ENCODE measurements at regions not wholly inside any gene's neighbourhood (a gene's known extent, or its start where the extent isn't known, plus 50 kb on each side); places are given as distances from the start of the nearest gene placed in this dataset.

GRCh38 chr18:78527984-78528383 lies 451.6 kb upstream of the SALL3 start:
- no peak for DNase-seq (ENCODE audit: low read depth)

DNA sequence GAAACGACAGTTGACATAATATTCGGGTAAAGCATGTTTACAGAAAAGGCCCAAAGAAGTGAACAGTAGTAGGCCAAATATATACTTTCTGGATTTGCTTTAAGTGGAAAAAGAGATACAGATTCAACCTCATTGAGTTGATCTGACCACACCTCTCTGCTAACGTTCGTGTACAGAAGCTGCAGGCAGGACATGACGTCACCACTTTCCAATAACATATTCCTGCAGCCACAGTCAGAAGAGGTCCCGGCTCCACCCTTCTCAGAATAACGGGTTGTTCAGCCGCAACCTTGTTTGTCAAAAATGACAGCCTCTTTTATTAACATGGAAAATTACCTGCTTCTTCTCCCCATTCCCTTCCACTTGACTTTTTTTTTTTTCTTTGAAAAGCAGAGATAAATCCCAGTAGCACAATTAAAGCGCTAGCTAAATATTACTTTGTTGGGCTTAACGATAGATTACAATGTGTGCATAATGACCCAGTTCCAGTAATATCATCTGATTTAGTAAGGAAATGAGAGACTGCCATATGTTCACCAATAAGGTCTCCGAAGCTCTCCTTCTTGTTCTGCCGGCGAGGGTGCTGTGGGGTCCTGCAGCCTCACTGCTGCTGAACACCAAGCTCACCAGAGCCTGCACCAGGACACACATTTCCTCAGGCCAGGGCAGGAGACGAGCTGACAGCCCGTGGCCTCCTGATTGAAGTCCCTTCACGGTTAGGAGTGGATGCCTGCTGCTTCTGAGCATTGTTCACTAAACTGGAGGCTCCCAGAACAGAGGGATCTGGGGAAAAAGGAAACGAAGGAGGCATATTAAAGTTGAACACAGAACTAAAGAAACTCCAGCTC lies 451.0 kb upstream of the SALL3 start:
- peak; percentile 70 for DNase-seq (ENCODE audit: low read depth)

- no peak for DNase-seq (ENCODE audit: low read depth)
Measured at GRCh38 chr18:78531637-78532036, 448.0 kb upstream of the SALL3 start.

DNA sequence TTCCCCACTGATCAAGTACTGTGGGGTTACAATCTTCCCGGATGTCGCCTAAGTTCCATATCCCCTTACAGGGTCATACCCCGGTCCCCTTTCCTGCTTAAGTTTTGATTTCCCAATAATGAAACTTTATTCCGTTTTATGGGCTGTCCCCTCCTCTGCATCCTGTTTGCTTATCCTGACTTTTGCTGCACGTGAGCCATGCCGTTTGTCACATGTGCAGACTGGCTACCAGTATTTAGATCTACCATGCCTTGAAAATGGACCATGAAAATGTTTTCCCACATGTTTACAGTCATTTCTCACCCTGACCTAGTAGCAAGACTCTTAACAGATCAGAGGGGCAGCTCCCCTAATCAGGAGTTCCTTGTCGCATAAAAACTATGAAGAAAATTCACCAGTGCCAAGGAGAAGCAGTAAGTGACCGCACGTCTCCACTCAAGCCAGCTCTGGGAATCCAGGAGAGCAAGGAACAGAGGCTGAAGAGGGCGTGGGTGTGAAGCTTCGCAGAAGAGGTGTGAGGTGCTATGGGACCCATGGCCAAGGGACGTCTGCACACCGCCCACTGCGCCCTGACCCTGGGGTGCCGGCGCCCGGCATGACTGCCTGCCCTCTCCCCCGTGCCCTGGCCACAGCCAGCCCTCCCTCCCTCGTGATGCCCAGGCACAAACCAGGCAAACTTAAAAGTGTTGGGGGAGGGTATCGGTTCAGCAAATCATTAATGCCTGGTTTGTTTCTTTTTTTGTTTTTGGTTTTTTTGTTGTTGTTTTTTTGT lies 440.8 kb upstream of the SALL3 start:
- peak; percentile 21 for DNase-seq (ENCODE audit: low read depth)

DNA sequence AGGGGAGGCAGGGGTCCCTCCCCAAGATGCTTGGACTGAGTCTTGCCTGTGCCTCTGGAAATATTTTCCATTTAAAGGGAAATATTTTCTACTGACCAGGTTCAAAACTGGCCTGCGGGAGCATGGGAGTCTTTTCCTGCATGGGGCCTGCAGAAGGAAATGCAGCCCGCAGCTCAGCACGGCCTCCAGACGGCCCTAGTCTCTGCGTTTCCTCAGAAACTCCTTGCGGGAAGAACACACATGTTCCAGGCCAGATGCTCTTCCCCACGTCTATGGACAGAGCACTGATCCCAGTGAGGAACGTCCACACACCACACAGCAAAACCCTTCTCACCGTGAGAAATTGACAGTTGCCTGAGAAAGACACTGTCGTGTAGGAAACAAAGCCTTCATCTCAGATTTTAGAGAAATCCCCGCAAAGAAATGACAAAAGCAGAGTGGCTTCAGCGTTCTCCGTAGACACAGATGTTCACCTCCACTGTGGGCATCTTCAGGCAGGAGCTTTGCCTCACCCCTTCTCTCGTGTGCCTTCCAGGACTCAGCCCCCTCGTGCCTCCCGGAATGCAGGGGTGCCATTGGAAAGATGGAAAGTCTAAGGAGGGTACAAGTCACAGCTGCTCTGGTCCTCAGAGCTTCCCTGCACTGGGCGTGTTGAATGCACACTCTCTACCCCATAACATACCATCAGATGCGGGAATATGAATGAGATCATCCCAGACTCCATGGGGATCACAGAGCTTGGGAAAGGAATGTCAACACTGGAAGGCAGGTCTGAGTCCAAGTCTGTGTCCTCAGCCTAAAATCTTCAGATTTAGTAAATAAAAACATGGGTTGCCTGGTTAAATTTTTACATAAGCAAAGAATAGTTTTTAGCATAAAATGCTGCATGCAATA lies 438.7 kb upstream of the SALL3 start:
- peak; percentile 47 for DNase-seq (ENCODE audit: low read depth)

GRCh38 chr18:78542204-78542603 lies 437.4 kb upstream of the SALL3 start:
- peak; percentile 84 for DNase-seq (ENCODE audit: low read depth)

DNA sequence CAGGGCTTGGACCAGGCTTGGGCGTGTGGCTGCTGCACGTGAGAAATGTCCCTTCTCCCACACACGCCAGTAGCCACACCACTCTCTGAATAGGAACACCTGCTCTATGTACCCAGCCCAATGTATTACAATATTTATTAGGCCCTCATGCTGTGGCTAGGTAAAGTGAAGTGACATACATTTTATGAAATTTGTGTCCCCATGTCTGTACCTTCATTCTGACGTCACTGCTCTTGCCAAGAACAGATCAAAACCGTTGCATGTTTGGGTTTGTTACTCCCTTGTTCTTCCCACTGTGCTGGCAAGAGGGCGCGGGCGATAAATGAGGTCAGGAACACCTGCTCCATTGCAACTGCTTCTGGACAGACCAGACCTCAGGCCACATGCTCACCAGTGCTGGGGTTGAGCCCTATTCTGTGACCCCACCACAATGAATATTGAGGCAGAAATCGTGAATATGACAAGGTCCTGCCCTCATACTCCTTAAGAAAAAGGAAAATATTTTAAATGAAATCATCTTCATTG lies 436.4 kb upstream of the SALL3 start:
- no peak for DNase-seq (ENCODE audit: low read depth)

DNA sequence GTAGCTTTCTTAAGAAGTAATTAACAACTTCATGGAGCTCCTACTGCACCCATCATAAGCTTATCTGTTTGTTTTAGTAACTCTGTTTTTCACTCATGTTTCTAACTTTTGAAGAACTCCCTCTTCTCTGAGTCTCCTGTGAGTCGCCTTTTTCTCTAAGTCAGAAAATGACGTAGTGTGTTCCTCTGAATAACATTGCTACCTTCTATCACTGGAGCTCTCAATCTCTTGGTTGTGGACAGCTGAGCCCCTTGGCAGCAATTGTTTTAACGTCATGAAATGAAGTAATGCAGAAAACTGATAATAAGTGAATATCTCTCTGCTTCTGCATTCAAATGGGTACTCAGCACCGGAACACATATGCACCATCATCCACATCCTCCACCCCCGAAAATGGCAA lies 433.3 kb upstream of the SALL3 start:
- no peak for DNase-seq (ENCODE audit: low read depth)

- DNase-seq (ENCODE audit: low read depth), result no peak
Measured at GRCh38 chr18:78547817-78548216, 431.8 kb upstream of the SALL3 start.

DNA sequence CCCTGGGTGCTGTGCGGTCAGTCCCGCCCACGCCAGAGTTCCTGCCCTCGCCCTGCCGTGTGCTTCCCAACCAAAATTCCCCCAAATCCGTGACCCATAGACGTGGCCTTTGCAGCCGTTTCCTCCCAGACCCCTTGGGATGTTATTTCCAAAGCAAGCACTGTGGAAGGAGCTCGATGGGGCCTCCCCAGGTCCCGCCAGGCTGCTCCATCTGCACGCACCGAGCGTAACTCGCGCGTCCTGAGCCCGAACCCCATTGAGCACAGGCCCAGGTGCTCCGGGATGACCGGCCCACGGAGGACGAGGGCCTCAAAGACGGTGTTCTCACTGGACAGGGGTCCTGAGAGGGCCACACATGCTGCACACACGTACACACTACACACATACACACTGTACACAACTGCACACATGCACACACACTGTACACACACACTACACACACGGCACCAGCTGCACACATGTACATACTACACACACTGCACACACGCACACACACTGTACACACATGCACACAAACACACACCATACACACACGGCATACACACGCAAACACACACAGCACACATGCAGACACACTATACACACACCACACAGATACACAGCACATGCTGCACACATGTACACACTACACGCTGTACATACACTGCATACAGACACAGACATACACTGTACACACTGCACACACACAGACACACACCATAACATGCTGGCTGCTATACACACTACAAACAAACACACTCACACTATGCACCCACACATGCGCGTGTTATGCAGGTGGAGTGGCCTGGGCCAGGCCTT lies 431.2 kb upstream of the SALL3 start:
- no peak for DNase-seq (ENCODE audit: low read depth)

DNA sequence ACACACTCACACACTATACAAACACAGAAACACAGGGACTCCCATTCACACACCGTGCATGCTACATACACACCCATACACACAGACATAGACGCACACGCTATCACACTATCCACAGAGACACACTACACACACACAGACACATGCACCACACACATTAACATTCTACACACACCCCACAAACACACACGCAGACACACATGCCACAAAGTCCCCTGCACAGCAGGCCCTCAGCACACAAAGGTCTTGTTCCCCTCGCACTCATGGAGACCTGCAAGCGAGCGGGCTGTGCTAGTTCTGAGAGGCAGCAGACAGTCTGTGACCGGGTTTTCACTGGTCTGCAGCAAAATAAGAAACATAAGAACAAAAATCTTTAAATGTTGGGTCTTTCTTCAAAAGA lies 429.6 kb upstream of the SALL3 start:
- DNase-seq (ENCODE audit: low read depth), result no peak

GRCh38 chr18:78554944-78555608 lies 424.5 kb upstream of the SALL3 start:
- no peak for DNase-seq (ENCODE audit: low read depth)

DNA sequence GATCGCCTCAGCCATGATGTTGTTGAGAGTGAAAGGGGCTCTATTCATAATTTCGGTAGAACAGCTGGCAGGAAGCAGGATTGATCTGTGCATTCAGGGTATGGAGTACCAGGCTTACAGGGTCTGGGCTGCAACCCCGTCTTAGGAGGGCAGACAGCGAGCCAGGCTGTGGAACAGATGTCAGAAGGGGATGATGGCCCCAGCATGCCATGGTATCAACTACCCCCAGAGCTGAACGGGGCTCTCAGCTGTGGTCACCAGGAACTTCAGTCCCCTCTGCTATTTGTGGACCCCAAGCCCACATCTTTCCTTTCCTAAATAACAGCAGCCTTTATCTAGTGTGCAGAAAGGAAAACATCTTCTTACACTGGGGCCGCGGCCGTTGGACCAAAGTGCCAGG lies 422.2 kb upstream of the SALL3 start:
- DNase-seq (ENCODE audit: low read depth), result no peak

DNA sequence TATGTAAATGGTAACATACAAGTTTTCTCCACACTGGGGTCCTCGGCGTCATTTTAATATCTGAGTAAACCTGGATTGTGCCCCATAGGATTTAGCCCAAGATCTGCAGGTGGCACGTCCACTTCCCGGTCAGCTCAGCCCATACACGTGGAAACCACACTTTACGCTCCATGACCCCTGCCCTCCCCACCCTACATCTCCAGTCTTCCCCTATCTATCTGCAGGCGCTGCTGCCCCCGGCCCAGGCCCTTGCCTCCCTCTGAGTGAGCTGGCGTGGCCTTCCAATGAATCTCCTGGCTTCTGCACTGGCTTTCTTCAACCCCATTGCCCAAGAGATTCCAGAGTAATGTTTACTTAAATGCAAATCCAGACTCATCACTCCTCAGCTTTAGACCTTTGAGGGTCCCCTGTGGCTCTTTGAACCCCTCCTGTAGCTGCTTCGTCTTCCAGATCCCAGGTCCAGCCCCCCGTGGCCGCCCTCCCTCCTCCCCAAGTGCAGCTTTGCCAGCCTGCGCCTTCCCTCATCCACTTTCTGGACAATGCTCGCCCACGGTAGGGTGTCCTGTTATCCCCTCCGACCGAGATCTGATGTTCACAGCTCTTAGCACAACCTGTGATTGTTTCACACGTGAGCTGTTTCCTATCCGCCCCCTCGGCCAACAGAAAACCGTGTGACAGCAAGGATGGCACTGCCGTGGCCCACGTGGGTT lies 421.4 kb upstream of the SALL3 start:
- DNase-seq (ENCODE audit: low read depth), result no peak

DNA sequence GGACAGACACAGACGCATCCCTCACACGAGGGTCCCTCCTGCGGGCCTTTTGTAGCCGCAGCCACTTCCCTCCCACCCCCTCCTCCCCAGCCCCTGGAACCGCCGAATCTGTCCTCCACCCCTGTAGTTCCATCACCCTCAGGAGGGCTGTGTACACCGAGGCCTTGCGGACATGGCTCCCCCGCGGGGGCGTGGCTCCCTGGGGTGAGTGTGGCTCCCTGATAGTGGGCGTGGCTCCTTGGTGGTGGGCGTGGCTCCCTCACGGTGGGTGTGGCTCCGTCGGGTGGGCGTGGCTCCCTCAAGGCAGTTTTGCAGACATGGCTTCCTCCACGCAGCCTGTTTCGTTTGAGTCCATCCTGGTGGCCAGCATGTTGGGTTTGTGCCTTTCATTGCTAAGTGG lies 420.7 kb upstream of the SALL3 start:
- peak; percentile 25 for DNase-seq (ENCODE audit: low read depth)

DNA sequence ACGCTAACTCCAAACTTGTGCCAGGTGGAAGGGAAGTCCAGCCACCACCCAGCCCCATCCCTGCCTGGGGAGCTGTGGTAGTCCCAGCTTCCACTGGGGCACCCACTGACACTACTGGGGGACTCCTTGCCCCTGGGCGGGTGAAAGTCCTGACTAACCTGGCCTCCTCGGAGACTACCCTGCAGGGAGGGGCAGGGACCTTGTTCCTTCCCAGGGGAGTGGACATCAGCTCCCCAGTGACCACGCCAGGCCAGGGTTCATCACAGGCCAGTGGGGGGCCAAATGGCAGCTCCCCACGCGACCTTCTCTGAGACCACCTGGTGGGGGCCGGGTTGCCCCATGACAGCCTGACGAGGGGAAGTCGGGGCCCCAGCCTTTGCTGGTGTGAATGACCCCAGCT lies 420.0 kb upstream of the SALL3 start:
- no peak for DNase-seq (ENCODE audit: low read depth)

GRCh38 chr18:78561757-78562510 lies 417.7 kb upstream of the SALL3 start:
- peak; percentile 59 for DNase-seq (ENCODE audit: low read depth)

- no peak for DNase-seq (ENCODE audit: low read depth)
Measured at GRCh38 chr18:78562531-78562961, 417.1 kb upstream of the SALL3 start.

DNA sequence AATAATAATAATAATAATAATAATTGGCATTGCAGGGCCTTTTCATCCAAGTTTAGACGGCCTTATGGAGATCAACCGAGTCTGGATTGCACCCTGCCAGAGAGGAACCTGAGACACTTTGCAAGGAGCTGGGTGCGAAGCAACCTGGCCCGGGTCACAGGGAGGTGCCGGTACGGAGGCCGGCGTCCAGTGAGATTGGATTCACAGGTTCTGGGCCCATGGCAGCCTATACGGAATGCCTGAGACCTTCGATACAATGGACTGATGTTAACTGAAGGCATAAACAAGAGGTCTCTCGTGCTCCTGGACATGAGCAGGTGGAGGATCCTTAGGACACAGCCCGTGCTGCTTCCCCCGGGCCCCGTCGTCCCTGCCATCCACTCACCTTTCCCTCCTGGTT lies 416.5 kb upstream of the SALL3 start:
- DNase-seq (ENCODE audit: low read depth), result no peak

Data from Daoy (cell line).